ENCODE measurements at regions not wholly inside any gene's neighbourhood (a gene's known extent, or its start where the extent isn't known, plus 50 kb on each side); places are given as distances from the start of the nearest gene placed in this dataset.

DNA sequence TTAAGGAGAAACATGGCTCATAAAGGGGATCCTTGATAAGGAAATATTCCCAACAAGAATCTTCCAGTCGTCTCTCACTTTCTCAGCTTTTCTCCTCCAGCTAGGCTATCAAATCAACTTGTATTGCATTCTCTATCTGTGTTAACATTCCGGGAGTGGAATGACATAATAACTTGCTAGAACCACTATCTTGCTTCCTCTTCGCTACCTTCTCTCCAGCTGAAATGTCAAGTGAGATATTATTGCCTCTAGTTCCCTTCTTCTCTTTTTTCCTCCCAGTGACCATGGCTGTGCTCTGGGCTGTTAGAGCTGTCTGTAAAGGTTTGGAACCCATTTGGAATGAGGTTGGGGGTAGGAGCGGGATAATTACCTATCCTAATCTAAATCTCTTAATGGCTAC lies 1329.5 kb upstream of the WWC1 start:
- no peak for DNase-seq (ENCODE audit: low read depth)
- H3K4me3 ChIP-seq (ENCODE audit: low read length) = no peak overlapping the region
- TF ChIP-seq, protein P1, sequence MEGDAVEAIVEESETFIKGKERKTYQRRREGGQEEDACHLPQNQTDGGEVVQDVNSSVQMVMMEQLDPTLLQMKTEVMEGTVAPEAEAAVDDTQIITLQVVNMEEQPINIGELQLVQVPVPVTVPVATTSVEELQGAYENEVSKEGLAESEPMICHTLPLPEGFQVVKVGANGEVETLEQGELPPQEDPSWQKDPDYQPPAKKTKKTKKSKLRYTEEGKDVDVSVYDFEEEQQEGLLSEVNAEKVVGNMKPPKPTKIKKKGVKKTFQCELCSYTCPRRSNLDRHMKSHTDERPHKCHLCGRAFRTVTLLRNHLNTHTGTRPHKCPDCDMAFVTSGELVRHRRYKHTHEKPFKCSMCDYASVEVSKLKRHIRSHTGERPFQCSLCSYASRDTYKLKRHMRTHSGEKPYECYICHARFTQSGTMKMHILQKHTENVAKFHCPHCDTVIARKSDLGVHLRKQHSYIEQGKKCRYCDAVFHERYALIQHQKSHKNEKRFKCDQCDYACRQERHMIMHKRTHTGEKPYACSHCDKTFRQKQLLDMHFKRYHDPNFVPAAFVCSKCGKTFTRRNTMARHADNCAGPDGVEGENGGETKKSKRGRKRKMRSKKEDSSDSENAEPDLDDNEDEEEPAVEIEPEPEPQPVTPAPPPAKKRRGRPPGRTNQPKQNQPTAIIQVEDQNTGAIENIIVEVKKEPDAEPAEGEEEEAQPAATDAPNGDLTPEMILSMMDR (conservative IDR thresholded peaks at IDR 0.05; ENCODE audit: low read depth, low read length) = no peak

DNA sequence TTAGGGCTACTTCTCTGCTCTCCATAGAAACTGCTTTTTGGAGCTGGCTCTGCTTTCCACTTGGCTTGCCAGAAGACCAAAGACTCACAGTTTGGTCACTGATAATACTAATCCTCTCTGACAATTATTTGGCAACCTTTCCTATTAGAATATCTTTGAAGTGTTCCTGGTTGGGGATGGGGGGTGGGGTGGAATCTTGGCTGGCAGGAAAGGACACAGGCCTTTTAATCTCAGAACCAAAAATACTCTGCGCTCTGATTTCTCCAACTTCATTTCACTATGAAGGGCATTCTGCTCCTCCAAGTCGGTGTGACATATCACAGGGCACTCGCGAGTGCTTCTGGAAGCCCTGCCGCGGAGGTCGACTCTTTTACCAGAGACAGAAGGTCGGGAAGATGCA lies 1329.0 kb upstream of the WWC1 start:
- peak; percentile 45 for DNase-seq (ENCODE audit: low read depth)
- no peak overlapping the region for H3K4me3 ChIP-seq (ENCODE audit: low read length)
- TF ChIP-seq, protein P1 (conservative IDR thresholded peaks at IDR 0.05; ENCODE audit: low read depth, low read length) = no peak

DNA sequence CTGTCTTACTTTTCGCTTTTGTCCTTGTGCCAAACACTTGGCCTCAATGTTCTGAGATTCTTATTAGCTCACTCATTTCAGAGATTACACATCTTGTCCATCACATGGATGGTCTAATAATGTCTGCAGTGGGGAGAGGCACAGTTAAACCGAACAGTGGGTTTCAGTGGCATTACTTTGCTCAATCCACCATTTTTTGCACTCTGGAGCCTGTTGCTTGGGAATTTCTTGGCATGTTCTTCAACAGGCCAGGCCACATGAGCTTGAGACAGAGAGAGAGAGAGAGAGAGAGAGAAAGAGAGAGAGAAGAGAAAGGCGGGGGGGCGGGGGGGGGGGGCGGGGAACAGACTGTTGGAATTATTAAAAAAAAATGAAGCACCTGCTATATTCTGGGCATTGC lies 1327.8 kb upstream of the WWC1 start:
- no peak overlapping the region for H3K4me3 ChIP-seq (ENCODE audit: low read length)
- DNase-seq (ENCODE audit: low read depth) = no peak
- TF ChIP-seq, protein P1 (conservative IDR thresholded peaks at IDR 0.05; ENCODE audit: low read depth, low read length) = no peak

DNA sequence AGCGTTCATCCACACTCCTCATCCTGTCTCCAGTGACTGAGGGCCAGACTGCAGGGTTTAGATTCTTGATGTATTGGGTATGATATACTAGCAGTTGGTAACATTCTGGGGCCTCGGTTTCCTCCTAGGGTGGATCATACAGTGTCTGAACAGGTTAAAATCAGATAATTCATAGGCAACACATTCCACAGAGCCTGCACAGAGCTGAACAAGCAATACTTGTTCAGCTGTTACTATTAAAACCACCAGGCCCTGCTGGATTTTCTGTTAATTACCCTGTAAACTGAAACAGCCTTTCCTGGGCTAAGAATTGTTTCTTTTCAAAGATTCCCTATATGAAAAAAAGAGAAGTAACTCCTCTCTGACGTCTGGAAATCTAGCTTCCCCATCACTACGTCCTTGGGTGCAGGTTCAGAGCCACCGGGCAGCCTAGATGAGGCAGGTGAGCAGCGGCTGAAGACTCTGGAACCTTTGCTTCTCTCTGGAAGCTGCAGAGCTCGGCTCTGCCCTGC lies 1313.5 kb upstream of the WWC1 start:
- TF ChIP-seq, protein P1 (conservative IDR thresholded peaks at IDR 0.05; ENCODE audit: low read depth, low read length) = no peak
- DNase-seq (ENCODE audit: low read depth) = no peak
- peak overlapping the region; percentile 70 for H3K4me3 ChIP-seq (ENCODE audit: low read length)

DNA sequence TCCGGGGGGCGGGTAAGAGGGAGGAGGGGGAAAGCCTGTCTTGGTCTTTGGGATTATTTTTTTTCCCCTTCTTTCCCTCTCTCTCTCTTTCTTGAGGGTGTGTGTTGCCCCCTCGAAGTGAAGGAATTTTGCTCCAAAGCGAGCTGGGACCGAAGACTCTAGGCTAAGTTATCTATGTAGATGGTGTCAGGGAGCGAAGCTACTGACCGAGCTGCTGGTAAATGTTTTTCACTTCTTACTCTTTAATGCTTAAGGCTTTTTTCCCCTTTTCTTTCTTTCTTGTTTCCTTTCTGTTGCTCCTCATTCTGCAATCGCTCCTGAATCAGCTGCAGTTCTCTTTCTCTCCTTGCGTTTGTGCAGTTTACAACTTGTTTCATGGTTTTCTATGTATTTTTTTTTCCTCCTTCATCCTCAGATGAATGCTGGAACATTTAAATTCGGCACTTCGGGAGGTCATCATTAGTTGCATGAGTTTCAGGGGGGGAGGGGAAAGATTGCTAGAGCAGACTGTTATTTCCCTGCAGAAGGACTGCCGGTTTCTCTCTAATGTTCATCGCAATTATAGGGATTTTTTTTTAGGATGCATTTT lies 1312.0 kb upstream of the WWC1 start:
- TF ChIP-seq, protein P1 (conservative IDR thresholded peaks at IDR 0.05; ENCODE audit: low read depth, low read length) = no peak
- peak overlapping the region; percentile 70 for H3K4me3 ChIP-seq (ENCODE audit: low read length)
- DNase-seq (ENCODE audit: low read depth) = no peak

DNA sequence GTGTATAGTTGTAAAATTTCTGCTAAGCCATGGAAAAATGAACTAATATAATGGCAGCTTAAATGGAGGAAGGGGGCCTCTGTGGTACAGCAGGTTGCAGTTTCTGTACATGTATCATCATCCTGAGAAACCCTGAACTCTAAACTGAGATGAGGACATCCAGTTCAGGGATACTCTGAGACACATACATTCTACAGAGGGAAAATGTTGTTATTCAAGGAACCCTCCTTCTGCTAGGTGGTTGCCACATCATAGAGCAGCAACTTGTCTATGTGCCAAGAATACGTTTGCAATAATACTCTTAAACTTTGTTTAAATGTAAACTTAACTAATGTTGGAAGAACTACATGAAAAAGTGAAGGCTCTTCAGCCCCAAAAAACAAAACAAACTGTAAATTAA lies 1310.8 kb upstream of the WWC1 start:
- TF ChIP-seq, protein P1 (conservative IDR thresholded peaks at IDR 0.05; ENCODE audit: low read depth, low read length) = no peak
- no peak for DNase-seq (ENCODE audit: low read depth)
- H3K4me3 ChIP-seq (ENCODE audit: low read length) = no peak overlapping the region

DNA sequence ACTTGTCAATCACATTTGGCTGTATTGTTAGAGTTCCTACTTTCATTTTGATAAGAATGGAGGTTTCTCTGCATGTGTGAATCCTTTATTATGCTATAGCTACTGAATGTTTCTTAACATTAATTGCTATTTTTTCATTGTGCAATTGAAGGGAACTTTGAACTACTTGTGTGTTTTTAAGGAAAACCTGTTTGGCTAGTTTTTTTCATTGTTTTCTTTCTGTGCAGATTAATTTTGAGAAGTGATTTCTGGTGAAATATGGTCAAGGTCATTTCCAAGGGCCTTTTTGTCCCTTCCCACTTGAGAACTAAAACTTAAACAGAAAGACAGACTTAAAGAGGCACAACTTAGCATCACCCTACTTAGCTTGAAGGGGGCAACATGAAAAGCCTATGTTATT lies 1309.2 kb upstream of the WWC1 start:
- H3K4me3 ChIP-seq (ENCODE audit: low read length) = no peak overlapping the region
- DNase-seq (ENCODE audit: low read depth) = no peak
- TF ChIP-seq, protein P1 (conservative IDR thresholded peaks at IDR 0.05; ENCODE audit: low read depth, low read length) = no peak
